Mesendoderm (in vitro differentiated cells): ENCODE measurements at regions not wholly inside any gene's neighbourhood (a gene's known extent, or its start where the extent isn't known, plus 50 kb on each side); places are given as distances from the start of the nearest gene placed in this dataset.

Experiments used
- DNase-seq: peaks from one replicate; pipeline ENCODE4 v3.0.0; 2013
- H2AK5ac ChIP-seq: 2 replicates; pipeline ENCODE4 v1.6.1; 2013; ENCODE audit warnings: low read length, inconsistent platforms
- H2BK120ac ChIP-seq: 2 replicates; pipeline ENCODE4 v1.6.1; 2013; ENCODE audit warnings: low read depth, mild to moderate bottlenecking, low read length, moderate library complexity, mixed read lengths
- H2BK15ac ChIP-seq: replicated peaks from 2 replicates; pipeline ENCODE4 v1.6.1; 2013; ENCODE audit warnings: low read depth, mild to moderate bottlenecking, moderate library complexity
- H2BK5ac ChIP-seq: 2 replicates; pipeline ENCODE4 v1.6.1; 2013; ENCODE audit warnings: low read length, inconsistent platforms
- H3K18ac ChIP-seq: 2 replicates; pipeline ENCODE4 v1.6.1; 2013; ENCODE audit warnings: mild to moderate bottlenecking, low read length, mixed read lengths
- H3K23ac ChIP-seq: one replicate; pipeline ENCODE4 v1.6.1; 2013; ENCODE audit warnings: low read length
- H3K27ac ChIP-seq: 2 replicates; pipeline ENCODE4 v1.5.1; 2013; ENCODE audit warnings: low read depth, mild to moderate bottlenecking, inconsistent platforms, low read length, moderate library complexity
- H3K27me3 ChIP-seq: 2 replicates; pipeline ENCODE4 v1.6.1; 2013; ENCODE audit warnings: low read length, control low read depth, mild to moderate bottlenecking, inconsistent platforms; ENCODE audit not compliant: insufficient read depth, poor library complexity
- H3K36me3 ChIP-seq: 2 replicates; pipeline ENCODE4 v1.6.1; 2013; ENCODE audit warnings: low read length, inconsistent platforms; ENCODE audit not compliant: control insufficient read depth, insufficient read depth
- H3K4ac ChIP-seq: one replicate; pipeline ENCODE4 v1.6.1; 2013; ENCODE audit warnings: low read depth, mild to moderate bottlenecking, low read length, moderate library complexity
- H3K4me1 ChIP-seq: 2 replicates; pipeline ENCODE4 v1.6.1; 2013; ENCODE audit warnings: low read depth, low read length, inconsistent platforms; ENCODE audit not compliant: control insufficient read depth
- H3K4me2 ChIP-seq: 2 replicates; pipeline ENCODE4 v1.6.1; 2013; ENCODE audit warnings: low read length
- H3K4me3 ChIP-seq: 2 replicates; pipeline ENCODE4 v1.5.1; 2013; ENCODE audit warnings: mild to moderate bottlenecking, low read length
- H3K56ac ChIP-seq: one replicate; pipeline ENCODE4 v1.6.1; 2013; ENCODE audit warnings: low read length
- H3K79me1 ChIP-seq: 2 replicates; pipeline ENCODE4 v1.6.1; 2013; ENCODE audit warnings: low read length, inconsistent platforms
- H3K79me2 ChIP-seq: 2 replicates; pipeline ENCODE4 v1.6.1; 2013; ENCODE audit warnings: mild to moderate bottlenecking, low read length; ENCODE audit not compliant: control insufficient read depth, insufficient read depth
- H3K9ac ChIP-seq: 2 replicates; pipeline ENCODE4 v1.6.1; 2013; ENCODE audit warnings: low read length, inconsistent platforms
- H4K5ac ChIP-seq: one replicate; pipeline ENCODE4 v1.6.1; 2013; ENCODE audit warnings: low read length
- H4K8ac ChIP-seq: one replicate; pipeline ENCODE4 v1.6.1; 2013; ENCODE audit warnings: low read depth, mild to moderate bottlenecking, control low read depth, low read length, moderate library complexity
- WGBS: extraction: QIAGEN DNeasy Blood & Tissue Kit; methylation state at CpG from one replicate; pipeline ENCODE4 v1.1.7; 2013; ENCODE audit warnings: low lambda C conversion rate, missing lambda C conversion rate; ENCODE audit not compliant: insufficient coverage; ENCODE audit errors: extremely low coverage; 5-methylcytosine and 5-hydroxymethylcytosine counted together

DNA sequence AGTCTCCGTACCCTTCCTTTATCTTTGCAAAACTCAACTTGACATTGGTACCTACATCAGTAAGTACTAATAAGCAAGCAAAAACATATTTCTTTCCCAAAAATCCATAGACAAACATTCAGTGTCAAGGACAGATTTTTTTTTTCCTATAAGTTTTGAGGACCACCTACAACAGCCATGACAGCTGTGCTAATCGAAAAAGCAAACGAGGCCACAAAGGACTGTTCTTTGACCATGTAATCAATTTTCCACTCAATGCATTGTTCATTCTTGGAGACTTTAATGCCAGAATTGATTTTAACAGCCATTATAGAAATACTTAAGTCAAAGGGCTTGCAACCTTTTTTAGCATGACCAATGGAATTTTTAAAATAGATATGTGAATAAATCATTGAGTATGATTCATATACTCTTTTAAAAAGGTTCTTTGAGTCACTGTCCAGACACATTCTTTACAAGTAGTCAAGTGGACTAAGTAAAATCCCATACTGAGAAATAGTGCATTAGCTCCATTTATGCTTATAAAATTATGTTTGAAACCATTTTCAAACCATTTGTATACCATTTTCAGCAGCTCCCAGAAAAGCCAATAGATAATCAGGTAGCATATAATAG is 323.9 kb downstream of the MZT1 start:
- no peak overlapping the region for H3K4ac ChIP-seq
- no peaks in the 10 kb centered on the region for H3K79me1 ChIP-seq
- no peak overlapping the region for H2AK5ac ChIP-seq
- H4K5ac ChIP-seq = no peak overlapping the region
- H3K4me2 ChIP-seq = no peak overlapping the region
- H2BK120ac ChIP-seq = no peak overlapping the region
- no CpG with 5 or more reads among the region's 3 CpGs for WGBS
- H3K27me3 ChIP-seq = no peaks in the 10 kb centered on the region
- no peaks in the 10 kb centered on the region for H3K36me3 ChIP-seq
- no peak overlapping the region for H2BK5ac ChIP-seq
- no peak overlapping the region for H3K27ac ChIP-seq
- no peaks in the 10 kb centered on the region for H3K4me1 ChIP-seq
- H4K8ac ChIP-seq = no peak overlapping the region
- H3K18ac ChIP-seq = no peak overlapping the region
- H3K4me3 ChIP-seq = no peak overlapping the region
- no peaks in the 10 kb centered on the region for H3K79me2 ChIP-seq
- H3K23ac ChIP-seq = no peak overlapping the region
- no peak overlapping the region for H3K9ac ChIP-seq
- DNase-seq = no peak
- no peak overlapping the region for H3K56ac ChIP-seq
- no peak overlapping the region for H2BK15ac ChIP-seq

DNA sequence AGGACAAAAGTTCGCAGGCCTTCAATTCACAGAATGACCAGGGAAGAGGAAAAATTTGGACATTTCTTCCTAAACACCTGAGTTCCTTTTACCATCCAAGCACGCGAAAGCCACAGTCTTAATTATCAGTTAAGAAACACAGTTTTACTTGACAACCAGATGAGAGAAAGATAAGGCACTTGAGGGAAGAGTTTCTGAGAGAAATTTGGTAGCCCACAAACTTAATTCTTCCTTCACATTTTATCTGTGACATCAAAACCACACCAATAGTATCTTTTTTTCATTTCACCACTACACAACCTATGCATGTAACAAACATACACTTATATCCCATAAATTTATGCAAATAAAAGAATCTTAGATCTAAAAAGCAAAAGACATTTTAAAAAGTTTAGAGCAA is 326.6 kb downstream of the MZT1 start:
- no peak overlapping the region for H4K5ac ChIP-seq
- no peak overlapping the region for H3K4me2 ChIP-seq
- no CpG with 5 or more reads among the region's 3 CpGs for WGBS
- H2BK5ac ChIP-seq = no peak overlapping the region
- no peak overlapping the region for H3K18ac ChIP-seq
- H4K8ac ChIP-seq = no peak overlapping the region
- H3K79me1 ChIP-seq = no peaks in the 10 kb centered on the region
- H3K4me1 ChIP-seq = no peaks in the 10 kb centered on the region
- no peak overlapping the region for H3K27ac ChIP-seq
- DNase-seq = no peak
- H3K36me3 ChIP-seq = no peaks in the 10 kb centered on the region
- H2BK15ac ChIP-seq = no peak overlapping the region
- H3K4ac ChIP-seq = no peak overlapping the region
- no peaks in the 10 kb centered on the region for H3K79me2 ChIP-seq
- H2AK5ac ChIP-seq = no peak overlapping the region
- H3K9ac ChIP-seq = no peak overlapping the region
- H3K56ac ChIP-seq = no peak overlapping the region
- no peaks in the 10 kb centered on the region for H3K27me3 ChIP-seq
- no peak overlapping the region for H3K23ac ChIP-seq
- no peak overlapping the region for H3K4me3 ChIP-seq
- no peak overlapping the region for H2BK120ac ChIP-seq

DNA sequence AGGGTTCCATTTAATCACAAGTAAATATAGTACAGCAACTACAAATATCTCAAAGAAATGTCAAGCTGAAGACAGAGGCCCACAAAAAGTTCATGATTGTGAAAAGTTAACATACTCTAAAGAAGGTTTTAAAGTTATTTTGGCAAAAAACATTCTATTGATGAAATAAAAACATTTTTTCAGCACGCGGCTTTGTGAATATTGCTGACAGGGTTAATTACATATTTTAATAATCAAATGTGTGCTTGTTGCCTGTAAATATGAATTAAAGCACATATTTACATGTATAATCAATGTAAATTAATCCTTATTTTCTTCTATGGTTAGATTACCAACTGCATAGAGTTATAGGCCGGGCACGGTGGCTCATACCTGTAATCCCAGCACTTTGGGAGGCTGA is 328.1 kb downstream of the MZT1 start:
- no peak overlapping the region for H3K23ac ChIP-seq
- H4K8ac ChIP-seq = no peak overlapping the region
- H3K27ac ChIP-seq = no peak overlapping the region
- H3K4me2 ChIP-seq = no peak overlapping the region
- H3K79me1 ChIP-seq = no peaks in the 10 kb centered on the region
- no peak overlapping the region for H3K4ac ChIP-seq
- H3K4me1 ChIP-seq = no peaks in the 10 kb centered on the region
- no peak overlapping the region for H3K9ac ChIP-seq
- H3K4me3 ChIP-seq = no peak overlapping the region
- H3K18ac ChIP-seq = no peak overlapping the region
- H2BK5ac ChIP-seq = no peak overlapping the region
- no peak for DNase-seq
- no peak overlapping the region for H3K56ac ChIP-seq
- no peak overlapping the region for H2BK120ac ChIP-seq
- no peak overlapping the region for H4K5ac ChIP-seq
- H3K27me3 ChIP-seq = no peaks in the 10 kb centered on the region
- H2BK15ac ChIP-seq = no peak overlapping the region
- no peak overlapping the region for H2AK5ac ChIP-seq
- no CpG with 5 or more reads among the region's 4 CpGs for WGBS
- no peaks in the 10 kb centered on the region for H3K36me3 ChIP-seq
- H3K79me2 ChIP-seq = no peaks in the 10 kb centered on the region

DNA sequence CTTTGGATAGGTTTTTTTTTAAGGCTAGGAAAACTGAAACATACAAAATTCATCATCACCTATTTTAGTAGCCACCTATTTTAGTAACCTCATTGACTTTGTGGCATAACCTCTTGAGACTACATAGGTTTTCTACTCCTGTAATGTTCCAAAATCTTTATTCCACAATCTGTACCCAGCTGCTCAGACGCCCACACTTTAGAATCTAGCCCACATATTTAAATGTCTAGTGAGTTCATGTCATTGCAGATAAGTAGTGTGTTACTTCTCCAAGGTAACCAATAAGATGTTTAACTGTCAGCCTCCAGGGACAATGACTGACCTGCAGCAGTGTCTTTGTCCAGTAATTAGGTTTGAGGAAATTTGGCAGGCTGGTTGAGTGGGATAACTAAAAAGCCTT is 330.2 kb downstream of the MZT1 start:
- H2BK5ac ChIP-seq = no peak overlapping the region
- H2BK120ac ChIP-seq = no peak overlapping the region
- no peak overlapping the region for H3K18ac ChIP-seq
- H3K9ac ChIP-seq = no peak overlapping the region
- H3K4ac ChIP-seq = no peak overlapping the region
- H4K8ac ChIP-seq = no peak overlapping the region
- no peak overlapping the region for H3K27ac ChIP-seq
- no peaks in the 10 kb centered on the region for H3K36me3 ChIP-seq
- no CpG with 5 or more reads among the region's 1 CpG for WGBS
- no peak overlapping the region for H3K56ac ChIP-seq
- no peaks in the 10 kb centered on the region for H3K79me1 ChIP-seq
- H2AK5ac ChIP-seq = no peak overlapping the region
- no peak overlapping the region for H3K4me2 ChIP-seq
- H4K5ac ChIP-seq = no peak overlapping the region
- H3K27me3 ChIP-seq = no peaks in the 10 kb centered on the region
- no peaks in the 10 kb centered on the region for H3K79me2 ChIP-seq
- no peak overlapping the region for H3K23ac ChIP-seq
- H3K4me3 ChIP-seq = no peak overlapping the region
- no peak for DNase-seq
- H3K4me1 ChIP-seq = no peaks in the 10 kb centered on the region
- no peak overlapping the region for H2BK15ac ChIP-seq

DNA sequence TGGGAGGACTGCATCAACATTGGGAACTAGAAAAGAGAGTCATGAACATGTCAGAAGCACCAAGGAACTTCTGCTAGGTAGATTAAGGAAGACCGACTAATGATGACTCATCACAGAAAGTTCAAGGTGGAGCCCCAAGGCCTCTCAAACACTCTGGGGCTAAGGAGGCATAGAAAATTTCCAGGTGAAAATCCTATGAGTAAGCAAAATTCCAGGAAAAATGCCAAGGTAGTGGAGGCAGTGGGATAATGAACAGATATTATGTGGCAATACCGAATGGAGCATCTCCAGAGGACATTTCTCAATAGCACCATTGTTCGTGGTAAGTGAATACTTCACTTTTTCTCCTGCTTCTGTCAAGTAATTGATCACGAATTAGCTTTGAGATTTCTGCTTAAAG is 336.5 kb downstream of the MZT1 start:
- Histone ChIP-seq H2BK120ac (no peak overlapping the region), H3K4me2 (no peak overlapping the region), H4K5ac (no peak overlapping the region), H3K79me2 (no peaks in the 10 kb centered on the region), H3K36me3 (no peaks in the 10 kb centered on the region), H3K79me1 (no peaks in the 10 kb centered on the region), H2BK5ac (no peak overlapping the region), H3K23ac (no peak overlapping the region), H3K56ac (no peak overlapping the region), H3K27me3 (no peaks in the 10 kb centered on the region), H3K4me1 (no peaks in the 10 kb centered on the region), H3K9ac (no peak overlapping the region), H3K27ac (no peak overlapping the region), H3K4ac (no peak overlapping the region), H2AK5ac (no peak overlapping the region), H3K18ac (no peak overlapping the region), H3K4me3 (no peak overlapping the region), H4K8ac (no peak overlapping the region), H2BK15ac (no peak overlapping the region)
- WGBS = no CpG with 5 or more reads among the region's 4 CpGs
- no peak for DNase-seq

DNA sequence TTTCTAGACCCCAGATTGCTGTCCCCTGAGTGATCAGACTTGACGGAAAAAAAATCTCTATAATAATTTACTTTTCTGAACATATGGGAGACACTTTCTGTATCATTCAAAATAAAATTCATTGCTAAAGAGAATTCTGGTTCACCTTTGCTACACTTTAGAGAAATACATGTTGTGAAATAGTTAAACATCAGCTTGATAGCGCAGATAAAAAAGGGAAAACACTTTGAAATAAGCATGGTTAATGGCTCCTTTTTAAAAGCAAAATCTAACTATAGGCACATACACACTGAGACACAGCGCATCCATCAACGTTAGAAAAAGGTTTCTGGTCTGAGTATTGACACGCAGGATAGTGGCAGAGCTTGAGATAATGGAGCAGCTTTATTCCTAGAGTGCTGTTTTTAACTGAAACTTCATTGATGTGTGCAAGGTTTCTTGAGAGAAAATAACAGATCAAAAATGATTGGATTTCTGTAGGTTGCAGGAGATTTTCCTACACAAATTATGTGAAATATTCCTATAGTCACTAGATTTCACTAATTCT is 341.2 kb downstream of the MZT1 start:
- H3K18ac ChIP-seq = no peak overlapping the region
- H4K5ac ChIP-seq = no peak overlapping the region
- no peaks in the 10 kb centered on the region for H3K36me3 ChIP-seq
- no peak overlapping the region for H2BK5ac ChIP-seq
- H3K79me1 ChIP-seq = no peaks in the 10 kb centered on the region
- H3K4me1 ChIP-seq = no peaks in the 10 kb centered on the region
- H3K27me3 ChIP-seq = no peaks in the 10 kb centered on the region
- no peak overlapping the region for H2AK5ac ChIP-seq
- no peak overlapping the region for H3K56ac ChIP-seq
- no peak overlapping the region for H3K9ac ChIP-seq
- no peak overlapping the region for H4K8ac ChIP-seq
- H2BK15ac ChIP-seq = no peak overlapping the region
- no peak overlapping the region for H3K23ac ChIP-seq
- no peak overlapping the region for H2BK120ac ChIP-seq
- DNase-seq = no peak
- no peak overlapping the region for H3K27ac ChIP-seq
- no peak overlapping the region for H3K4ac ChIP-seq
- no peak overlapping the region for H3K4me3 ChIP-seq
- H3K4me2 ChIP-seq = no peak overlapping the region
- WGBS = no CpG with 5 or more reads among the region's 5 CpGs
- no peaks in the 10 kb centered on the region for H3K79me2 ChIP-seq
